GM21737 (cell line): ENCODE measurements at regions not wholly inside any gene's neighbourhood (a gene's known extent, or its start where the extent isn't known, plus 50 kb on each side); places are given as distances from the start of the nearest gene placed in this dataset.

Source experiments
- ATAC-seq: cut with Tn5 transposase; IDR thresholded peaks from one replicate; pipeline ENCODE4 v1.9.1; 2021; ENCODE audit warnings: mild to moderate bottlenecking, moderate library complexity; ENCODE audit not compliant: unreplicated experiment

DNA sequence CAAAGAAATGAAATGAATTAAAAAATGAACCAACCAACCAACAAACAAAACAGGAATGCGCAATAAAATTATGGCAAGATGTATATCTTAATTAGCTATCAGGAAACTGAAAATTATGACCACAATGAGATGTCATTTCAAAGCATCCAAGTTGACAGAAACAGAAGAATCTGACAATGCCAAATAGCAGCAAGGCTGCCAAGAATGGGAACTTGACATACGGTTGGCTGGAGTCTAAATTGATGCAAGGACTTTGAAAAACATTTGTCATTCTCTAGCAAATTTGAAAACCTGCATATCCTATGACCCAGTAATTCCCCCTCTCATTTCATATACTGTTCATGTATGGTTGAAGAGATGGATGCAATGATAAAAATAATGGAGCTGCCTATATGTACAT lies 1262.6 kb downstream of the TBC1D22A start:
- ATAC-seq: no peak

DNA sequence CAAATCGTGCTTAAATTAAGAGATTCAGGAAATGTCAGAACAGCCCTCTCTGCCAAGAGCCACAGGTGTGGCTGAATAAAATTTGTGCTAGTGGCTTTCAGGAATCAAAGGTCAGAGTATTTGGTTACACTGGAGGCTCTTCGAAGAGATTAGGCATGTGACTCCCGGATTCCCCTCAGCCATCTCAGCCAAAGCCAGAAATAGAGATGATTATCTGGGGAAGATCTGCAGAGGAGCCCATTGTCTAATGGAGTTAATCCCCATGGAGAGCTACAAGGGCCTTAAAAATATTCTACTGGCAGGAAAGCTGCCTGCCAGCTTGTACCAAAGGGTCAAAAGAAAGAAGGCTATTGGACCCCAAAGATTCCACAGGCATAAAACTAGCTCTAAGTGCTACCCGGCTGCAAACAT lies 1259.5 kb downstream of the TBC1D22A start:
- ATAC-seq: no peak

DNA sequence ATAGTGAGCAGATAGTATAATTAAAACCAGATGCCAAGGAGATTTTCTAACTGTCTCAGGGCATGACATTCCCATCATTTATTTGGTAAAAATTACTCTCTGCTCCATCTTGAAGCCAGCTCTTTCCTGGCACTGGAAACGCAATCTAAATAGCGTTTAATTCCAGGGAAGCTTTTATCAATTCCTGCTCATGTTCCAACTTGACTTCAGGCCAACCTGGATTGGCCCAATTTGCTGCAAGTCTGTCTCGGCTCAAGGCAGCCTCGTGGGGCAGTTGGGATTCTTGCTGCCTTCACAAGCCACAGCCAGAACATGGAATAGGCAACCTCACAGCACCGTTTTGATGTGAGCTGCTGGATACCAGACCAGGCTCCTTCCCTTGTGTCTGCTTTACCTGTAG lies 1255.9 kb downstream of the TBC1D22A start:
- ATAC-seq: no peak

DNA sequence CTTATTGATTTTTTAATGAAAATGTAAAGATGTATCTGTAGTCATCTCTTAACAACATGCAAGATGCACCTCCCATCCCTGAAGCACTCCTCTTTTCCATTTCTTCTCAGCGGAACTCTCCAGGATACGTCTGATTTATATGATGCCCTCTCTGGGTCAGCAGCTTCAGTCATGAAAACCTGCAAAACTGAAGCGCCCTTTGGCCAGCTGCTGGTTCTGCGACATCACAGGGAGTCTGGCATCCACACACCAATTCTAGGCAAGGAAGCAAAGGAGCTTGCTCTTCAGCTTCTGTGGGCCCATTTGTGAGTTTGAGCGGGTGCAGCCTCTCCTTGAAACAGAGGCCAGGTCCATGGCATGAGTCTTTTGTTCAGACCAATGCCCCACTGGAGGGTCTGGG lies 1253.3 kb downstream of the TBC1D22A start:
- no peak for ATAC-seq

DNA sequence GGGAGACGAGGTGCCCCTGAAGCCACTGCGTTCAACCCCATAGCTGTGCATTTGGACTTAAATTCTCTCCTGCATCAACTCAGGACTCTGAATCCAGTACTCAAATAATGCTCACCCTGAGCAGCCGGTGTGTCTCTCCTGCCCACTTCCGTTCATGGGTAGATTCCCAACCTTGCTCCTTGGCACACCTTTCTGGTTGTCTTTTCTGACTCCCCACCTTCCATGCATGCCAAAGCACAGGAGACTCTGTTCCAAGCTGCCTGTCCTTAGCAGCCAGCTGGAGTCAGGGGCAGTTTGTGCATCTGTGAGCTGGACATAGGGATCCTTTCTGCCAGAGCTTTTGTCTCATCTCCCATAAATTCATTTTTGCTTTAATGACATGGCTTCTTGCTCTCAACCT lies 1242.5 kb downstream of the TBC1D22A start:
- no peak for ATAC-seq

DNA sequence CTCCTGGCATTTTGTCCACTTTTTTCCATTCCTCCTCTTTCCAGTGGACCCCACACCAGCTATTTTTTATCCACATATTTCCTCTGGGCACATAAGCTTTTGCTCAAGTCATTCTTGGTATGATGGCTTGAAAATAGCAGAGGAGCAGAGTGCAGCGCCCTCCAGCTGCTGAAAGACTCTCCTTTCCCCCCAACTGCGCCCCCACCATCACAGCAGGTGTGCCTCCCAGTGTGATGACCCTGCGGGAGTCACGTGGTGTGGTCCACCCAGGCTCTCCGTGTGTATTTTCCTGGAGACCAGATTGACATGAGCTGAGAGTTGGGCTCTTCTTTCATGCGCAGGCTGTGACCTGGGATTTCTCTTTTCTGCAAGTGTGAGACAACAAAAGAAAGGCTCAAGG lies 1241.6 kb downstream of the TBC1D22A start:
- ATAC-seq: no peak

DNA sequence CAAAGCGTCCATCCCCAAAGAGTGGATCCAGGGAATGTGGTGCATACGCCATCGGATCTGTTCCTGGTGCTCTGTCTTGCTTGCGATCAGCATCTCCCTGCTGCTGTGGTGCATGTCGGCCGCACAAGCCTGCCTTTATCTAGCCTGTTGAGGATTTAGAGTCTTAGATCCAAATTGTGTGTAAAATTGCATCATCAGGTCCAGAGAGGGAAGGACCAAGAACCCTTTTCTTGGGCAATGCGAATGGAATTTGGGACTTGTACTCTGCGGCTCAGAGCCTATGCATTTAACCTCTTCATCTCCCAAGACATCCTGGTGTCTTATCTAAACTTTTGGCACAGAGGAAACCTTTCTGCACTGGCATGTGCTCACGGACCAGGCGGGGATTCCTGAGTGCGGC lies 1238.7 kb downstream of the TBC1D22A start:
- ATAC-seq: no peak

DNA sequence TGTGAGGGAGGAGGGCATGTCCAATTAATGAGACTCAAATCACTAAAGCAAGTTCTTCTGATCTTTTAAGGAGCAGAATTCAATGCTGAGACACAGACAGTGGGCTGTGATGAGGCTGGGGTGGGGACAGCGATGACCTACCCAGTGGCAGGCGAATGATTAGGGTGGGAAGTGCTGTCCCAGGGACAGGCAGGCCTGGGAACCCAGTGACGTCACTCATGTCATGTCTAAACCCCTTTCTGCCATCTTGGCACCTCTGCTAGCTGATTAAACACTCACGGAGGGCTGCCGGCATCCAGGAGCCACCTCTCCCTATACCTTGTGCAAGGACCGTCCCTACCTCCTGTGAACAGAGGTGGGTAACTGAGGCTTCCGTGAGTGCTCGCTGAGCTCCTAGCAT lies 1235.2 kb downstream of the TBC1D22A start:
- ATAC-seq: no peak

DNA sequence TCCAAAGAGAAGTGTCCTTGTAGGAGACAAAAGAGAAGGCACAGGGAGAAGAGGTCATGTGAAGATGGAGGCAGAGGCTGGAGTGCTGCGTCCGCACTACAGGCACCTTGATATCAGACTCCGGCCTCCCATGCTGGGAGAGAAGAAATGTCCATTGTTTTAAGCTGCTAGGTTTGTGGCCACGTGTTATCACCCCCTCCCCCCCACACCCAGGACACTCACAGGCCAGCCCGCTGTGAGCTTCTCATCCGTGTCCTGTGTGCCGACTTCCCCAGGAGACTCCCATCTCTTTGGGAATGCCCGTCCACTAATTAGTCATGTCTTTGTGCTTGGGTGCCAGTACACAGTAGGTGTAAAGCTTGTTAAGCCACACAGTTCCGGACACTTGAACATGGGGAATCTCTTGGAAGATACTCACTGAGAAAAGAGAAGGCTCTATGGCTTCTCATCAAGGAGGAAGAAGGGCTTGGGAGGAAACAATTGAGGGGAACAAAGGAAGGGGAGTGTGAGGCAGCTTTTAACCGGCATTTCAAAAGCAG lies 1234.7 kb downstream of the TBC1D22A start:
- no peak for ATAC-seq

DNA sequence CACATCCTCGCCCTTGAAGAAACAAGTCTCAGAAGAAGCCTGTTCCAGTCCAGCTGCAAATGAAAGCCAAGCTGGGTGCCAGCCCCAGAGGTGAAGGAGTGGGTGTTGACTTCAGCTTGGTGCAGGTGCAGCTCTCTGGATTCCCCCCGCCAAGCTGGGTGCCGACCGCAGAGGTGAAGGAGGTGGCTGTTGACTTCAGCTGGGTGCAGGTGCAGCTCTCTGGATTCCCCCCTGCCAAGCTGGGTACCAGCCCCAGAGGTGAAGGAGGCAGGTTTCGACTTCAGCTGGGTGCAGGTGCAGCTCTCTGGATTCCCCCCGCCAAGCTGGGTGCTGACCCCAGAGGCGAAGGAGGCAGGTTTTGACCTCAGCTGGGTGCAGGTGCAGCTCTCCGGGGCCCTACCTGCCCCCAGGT lies 1234.0 kb downstream of the TBC1D22A start:
- no peak for ATAC-seq

DNA sequence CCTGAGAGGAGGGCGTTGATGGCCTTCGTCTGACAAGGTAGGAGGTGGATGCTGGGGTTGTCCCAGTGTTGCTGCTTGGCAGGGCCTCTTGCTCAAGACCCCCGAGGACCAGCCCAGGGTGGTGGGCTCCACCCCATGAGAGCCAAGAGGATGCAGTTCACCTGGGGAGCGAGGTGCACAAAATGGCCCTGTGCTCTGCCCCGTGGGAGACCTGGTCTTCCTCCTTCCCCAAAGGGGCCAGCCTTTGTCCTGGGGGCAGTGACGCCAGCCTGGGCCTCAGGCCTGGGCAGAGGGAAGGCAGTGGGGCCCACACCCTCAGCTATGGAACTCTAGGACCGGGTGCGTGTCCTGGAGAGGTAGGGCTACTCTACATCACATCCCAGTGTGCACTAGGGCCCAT lies 1233.3 kb downstream of the TBC1D22A start:
- no peak for ATAC-seq

DNA sequence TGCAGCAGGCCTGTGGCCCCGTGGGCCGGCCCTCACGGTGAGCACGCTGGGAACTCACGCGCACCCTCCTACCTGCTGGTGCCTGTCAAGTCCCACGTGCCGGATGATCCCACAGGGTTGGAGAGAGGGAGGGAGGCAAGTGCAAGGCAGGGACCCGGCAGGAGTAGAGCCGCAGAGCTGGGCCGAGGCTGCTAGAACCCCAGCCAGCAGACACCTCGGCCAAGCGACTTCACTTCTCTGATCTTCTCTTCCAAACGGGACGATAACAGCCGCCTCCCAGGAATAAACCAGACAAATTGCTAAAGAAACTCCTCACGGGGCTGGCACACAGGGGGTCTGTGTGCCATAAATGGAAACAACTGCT lies 1232.8 kb downstream of the TBC1D22A start:
- no peak for ATAC-seq

DNA sequence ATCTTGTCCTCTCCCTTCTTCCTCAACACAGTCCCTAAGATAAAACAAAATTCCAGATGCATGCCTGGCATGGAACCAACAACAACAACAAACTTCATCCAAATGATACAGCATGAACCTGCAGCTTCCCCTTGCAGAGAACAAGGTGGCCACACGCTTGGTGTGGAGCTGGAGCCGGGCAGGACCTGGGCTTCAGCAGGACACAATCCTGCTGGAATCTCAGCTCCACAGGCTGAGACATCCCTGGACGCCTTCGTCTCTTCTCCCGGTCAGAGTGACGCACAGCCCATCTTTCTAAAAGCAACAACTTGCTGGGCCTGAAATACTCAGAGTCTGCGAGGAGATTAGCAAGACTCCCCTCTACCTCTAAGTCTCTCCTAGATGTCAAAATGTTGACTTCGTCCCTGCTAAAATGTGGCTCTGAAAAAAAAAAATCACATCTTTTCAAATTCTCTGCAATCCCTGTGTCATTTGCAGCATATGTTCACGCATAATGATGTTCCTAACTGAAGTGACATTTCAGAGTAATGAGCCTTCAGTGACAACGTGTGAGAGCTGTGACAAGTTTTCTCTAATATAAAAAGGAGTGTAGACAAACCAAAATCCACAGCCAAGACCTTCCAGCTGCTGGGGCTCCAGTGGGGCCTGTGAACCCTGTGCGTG lies 1232.3 kb downstream of the TBC1D22A start:
- no peak for ATAC-seq

DNA sequence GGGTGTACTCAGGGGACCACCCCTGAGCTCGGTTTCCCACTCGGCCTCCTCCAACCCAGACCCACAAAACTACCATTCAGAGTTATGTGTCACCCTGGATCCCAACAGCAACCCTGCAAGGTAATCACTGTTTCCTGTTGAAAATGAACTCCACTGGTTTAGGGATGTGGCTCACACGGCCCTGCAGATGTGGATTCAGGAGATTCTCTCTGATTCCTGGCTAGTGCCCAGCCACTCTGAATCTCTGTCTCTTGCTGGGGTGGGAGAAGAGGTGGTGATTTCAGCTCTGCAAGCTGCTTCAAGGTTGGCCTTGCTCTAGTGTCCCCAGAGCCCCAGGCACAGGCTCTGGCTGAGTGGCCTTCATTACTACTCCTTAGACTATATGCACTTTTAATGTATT lies 1231.6 kb downstream of the TBC1D22A start:
- ATAC-seq: no peak

DNA sequence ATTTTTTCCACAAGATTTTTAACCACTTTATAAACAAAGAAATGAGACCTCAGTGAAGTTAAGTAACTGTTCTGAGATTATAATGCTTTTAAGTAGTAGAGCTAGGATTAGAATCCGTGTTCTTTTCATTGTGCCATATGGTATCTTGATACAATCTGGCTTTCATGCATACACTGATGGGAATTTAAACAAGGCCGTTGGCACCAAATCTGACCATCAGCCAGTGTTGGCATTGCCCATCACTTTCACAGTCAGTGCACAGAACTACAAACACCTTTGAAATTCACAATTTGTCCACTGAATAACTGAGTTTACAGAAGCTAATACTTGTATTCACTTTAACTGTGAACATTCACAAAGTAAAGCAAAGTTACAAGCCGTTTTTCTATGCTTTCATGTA lies 1228.0 kb downstream of the TBC1D22A start:
- no peak for ATAC-seq

DNA sequence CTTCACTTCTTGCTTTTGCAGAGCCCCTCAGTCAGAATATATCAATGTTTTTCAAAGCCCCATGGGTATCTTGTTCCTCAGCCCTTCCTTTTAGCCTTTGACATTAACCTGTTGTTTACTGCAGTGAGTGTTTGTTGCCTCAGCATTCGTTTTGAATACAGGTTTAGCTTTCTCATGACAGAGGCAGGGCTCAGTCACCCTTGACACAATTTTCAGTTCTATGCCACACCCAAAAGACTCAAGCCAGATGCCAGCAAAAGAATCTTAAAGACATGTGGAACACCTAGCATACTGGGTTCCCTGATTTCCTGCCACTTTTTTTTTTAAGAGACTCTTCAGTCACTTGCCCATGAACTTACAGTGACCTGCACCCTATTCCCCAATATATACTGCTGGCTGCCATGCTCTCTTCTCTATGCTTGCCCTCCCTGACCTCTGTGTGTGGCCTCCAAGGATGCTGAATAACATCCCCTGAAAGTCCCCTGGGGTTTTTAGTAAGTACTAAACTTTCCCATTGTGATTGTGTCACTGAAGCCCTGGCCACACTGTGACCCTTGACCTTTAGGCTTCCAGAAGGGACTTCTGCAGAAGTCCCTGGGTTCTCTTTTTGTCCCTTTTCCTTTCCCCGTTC lies 1225.5 kb downstream of the TBC1D22A start:
- ATAC-seq: no peak

DNA sequence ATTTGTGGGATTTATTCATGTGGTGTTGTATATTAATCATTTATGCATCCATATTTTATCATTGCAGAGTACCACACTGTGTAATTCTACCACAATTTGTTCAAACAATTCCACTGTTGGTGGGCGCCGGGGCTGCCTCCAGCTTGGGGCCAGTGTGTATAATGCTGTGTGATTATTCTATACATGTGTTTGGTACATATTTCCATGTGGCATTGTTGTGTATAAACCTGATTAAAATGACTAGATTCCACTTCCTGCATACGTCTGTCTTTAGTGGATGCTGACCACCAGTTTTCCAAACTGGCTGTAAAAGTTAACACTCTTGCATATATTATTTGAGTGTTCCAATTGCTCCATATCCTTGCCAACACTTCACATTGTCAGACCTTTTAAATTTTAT lies 1213.8 kb downstream of the TBC1D22A start:
- ATAC-seq: no peak

DNA sequence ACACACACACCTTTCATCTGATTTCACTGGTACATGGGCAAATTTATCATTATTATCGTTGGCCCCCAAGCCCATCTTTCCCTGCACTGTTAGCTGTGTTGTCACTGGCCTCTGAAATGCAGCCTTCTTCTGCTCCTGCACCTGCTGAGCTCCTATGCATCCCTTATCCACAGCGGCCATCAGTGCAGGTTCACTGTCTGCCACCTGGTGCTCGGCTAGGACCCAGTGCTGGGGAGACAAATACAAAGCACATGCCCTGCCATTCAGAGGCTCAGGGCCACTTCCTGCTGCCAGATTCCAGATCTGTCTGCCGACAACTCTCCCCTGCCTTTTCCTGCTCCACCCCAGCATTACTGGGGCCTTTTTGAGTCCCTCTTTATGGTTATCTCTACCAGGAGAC lies 1205.4 kb downstream of the TBC1D22A start:
- ATAC-seq: no peak

DNA sequence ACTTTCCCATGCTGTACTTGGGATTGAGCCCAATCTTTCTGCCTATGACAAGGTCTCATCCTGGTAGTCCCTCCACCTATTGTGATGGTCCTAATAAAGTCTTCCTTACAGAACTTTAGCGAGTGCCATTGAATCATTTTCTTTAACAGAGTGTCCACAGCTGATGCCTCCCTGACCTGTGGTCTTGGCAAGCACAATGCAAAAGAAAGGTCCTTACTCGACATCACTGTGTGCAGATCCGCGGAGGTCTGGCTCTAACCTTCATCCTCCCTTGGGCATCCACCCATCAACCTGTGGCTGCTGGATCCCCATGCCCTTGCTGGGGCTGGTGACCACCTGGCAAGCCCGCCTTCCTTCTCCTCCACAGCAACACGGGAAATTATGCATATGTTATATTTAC lies 1203.9 kb downstream of the TBC1D22A start:
- no peak for ATAC-seq

DNA sequence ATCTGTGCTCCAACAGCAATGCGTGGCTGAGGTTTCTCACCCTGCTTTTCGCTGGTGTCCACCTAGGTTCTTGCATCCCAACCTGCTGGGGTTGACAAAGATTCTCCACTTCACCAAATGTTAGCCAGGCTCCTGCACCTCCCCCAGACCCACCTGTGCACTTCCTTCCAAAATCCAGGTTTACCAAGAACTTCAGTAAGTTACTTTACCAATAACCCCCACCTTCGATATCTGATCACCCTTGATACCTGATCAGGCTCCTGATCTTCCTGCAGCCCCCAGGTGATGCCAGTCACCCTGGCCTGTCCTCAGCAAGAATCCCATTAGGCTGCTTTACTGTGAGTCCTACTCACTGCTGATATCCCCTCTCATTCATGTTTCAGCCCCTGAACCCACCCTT lies 1203.4 kb downstream of the TBC1D22A start:
- no peak for ATAC-seq

DNA sequence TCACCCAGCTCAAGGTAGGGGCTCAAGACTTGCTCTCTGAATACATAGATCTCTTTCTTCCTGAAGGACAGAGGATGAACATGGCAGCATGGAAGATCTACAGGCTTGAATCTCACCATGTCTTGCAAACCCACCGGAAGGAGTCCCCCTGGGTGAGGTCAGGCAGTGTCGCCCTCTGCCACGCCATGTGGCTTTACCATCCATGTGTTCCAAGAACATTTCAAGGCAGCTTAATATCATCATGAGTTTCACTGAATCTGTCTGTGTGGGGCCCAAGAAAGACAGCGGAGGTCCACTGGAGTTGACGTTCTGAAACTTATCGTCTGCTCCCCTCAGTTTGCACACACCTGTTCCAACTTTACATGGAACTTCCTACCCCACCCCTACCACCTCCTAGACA lies 1202.6 kb downstream of the TBC1D22A start:
- no peak for ATAC-seq

DNA sequence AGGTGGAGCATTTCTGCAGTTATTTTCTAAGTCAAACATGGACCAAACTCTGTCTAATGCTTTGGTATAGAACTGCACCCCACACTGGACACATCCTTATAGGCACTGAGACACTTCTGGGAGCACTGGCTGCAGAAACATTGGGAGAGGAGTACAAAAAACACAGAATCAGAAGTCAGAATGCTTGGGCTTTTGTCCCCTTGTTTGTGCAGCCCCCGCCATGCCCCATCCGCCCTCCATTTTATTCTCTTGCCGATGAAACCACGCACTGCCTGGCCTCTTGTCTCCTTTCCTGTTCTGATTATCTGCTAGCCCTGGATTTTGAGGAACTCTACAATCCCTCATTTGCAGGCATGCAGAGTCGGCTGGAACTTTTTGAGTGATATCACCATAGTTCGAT lies 1201.2 kb downstream of the TBC1D22A start:
- no peak for ATAC-seq

DNA sequence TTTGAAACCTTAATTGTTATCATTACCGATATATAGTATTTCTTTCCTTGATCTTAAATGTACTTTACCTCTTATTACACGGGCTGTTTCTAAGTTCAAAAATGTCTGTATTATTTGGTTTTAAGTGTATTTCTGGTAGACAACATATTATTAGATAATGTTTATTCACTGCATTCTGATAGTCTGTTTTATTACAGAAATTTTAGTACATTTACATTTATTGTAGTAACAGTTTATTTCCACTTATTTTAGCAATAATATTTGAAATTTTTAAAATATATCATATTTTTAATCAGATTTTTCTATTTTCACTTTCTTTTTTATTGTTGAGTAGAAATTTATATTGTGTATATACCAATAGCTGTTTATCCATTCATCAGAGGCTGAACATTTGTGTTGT lies 1195.2 kb downstream of the TBC1D22A start:
- ATAC-seq: no peak
